ENCODE measurements at regions not wholly inside any gene's neighbourhood (a gene's known extent, or its start where the extent isn't known, plus 50 kb on each side); places are given as distances from the start of the nearest gene placed in this dataset.

DNA sequence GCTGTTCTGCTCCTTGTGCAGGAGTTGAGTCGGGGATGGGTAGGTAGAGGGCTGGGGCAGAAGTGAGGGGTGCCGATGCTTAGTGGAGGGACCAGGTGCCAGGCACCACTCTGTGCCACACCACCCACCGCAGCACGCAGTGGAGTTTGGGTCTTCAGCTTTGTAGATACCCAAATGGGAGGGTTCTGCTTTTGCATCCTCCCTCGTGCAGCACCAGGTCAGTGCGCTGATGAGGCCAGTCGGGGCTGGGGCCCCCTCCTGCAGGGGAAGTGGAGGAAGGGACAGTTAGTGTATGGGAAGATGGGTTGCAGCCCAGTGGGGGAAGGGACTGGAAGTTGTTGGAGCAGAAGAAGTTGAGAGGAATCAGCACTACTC is 244.0 kb downstream of the RHOU start:
- no peak for DNase-seq

DNA sequence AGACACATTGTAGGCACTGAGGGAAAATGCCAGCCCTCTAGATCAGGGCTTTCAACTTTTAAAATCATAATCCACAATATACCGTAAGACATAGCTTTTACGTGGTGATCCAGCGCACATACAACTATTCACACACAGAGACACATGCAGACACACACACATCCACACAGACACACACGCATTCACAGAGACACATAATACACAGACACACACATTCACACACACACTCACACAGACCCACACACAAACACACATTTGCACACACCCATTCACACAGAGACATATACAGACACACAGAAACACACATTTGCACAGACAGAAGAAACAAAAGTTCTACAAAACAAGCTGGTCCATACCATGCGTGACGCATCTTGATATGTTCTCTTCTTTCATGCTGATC is 244.5 kb downstream of the RHOU start:
- no peak for DNase-seq

DNA sequence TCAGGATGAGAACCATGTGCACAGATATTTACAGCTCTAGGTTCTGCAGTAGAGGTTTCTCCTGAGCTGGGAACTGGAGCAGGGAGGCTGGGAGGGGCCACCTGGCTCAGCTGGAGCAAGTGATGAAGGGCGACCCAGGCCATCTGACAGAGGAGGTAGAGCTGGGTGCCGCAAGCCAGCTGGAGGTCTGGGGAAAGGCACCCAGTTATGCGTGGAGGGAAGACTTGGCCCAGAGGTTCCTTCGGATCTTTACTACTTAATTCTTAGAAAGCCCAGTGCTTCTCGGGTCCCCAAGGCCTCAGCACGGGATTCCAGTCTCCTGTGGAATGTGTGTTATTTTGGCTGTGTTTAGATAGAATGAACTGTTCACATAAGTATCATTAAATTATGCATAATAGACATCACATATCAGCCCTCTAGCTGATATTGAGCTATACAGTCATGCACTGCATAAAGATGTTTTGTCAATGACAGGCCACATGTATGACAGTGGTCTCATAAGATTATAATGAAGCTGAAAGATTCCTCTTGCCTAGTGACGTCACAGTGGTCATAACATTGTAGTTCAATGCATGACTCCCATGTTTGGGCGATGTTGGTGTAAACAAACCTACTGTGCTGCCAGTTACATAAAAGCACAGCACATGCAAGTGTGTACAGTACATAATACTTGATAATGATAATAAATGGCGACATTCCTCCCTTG is 245.1 kb downstream of the RHOU start:
- DNase-seq = no peak

DNA sequence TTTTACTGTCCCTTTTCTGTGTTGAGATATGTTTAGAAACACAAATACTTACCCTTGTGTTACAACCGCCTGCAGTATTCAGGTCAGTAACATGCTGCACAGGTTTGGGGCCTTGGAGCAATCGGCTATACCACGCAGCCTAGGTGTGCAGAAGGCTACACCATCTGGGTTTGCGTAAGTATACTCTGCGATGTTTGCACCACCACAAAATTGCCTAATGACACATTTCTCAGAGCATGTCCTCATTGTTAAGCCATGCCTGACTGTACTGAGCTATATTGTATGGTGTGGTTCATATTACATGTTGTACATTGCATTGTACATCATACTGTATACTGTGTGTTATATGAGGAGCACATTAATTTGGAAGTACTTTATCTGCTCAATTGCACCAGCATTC is 247.4 kb downstream of the RHOU start:
- no peak for DNase-seq

DNA sequence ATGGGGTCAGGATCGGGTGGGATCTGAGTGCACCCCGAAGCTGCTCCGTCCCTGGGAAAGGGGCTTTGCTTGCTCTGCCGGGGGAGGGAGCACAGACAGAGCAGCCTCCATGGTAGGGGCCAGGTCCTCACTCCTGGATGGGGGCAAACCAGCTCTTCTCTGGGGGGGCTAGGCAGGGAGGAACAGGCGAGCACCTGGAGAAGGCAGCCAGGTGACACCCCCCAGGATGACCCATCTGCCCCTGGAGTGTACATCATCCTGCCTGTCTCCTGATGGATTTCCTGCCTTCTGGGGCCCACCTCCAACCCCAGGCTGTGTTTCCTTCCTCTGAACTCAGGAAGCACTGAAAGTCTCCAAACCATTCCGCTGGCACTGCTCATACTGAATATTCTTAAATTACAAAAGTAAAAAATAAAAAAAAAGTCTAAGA is 248.0 kb downstream of the RHOU start:
- DNase-seq = no peak

DNA sequence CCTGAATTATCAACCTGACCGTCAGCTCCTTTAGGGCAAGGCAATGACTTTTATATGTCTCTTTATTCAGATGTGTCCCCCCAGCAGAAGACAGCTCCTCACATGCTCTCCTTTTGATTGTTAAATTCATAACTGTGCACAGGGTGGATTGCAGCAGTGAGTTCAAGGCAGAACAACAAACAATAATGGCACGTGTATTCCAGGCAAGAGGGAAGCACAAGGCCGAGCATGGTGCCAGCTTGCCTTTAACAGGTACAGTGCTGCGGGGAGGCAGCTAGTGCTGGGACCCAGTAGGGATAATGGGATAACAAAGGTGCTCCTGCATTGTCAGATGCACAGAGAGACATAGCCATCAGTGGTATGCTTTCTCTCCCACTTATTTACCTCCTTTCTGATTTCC is 248.4 kb downstream of the RHOU start:
- no peak for DNase-seq

DNA sequence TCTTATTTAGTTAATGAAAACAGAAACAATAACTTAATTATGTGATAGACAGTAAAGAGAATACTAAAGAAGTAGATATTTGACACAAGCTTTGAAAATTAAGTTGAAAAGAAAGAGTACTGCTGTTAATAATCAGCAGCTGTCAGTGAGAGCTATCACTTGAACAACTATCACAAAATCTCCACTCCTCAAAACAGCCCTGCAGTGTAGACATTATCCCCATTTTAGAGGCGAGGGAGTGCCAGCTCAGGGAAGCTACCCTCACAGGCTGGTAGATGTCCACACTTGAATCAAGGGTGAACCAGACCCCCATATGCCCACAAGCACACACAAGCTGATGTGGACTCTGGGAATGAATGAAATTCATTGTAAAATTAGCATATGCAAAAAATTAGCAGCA is 248.8 kb downstream of the RHOU start:
- no peak for DNase-seq

DNA sequence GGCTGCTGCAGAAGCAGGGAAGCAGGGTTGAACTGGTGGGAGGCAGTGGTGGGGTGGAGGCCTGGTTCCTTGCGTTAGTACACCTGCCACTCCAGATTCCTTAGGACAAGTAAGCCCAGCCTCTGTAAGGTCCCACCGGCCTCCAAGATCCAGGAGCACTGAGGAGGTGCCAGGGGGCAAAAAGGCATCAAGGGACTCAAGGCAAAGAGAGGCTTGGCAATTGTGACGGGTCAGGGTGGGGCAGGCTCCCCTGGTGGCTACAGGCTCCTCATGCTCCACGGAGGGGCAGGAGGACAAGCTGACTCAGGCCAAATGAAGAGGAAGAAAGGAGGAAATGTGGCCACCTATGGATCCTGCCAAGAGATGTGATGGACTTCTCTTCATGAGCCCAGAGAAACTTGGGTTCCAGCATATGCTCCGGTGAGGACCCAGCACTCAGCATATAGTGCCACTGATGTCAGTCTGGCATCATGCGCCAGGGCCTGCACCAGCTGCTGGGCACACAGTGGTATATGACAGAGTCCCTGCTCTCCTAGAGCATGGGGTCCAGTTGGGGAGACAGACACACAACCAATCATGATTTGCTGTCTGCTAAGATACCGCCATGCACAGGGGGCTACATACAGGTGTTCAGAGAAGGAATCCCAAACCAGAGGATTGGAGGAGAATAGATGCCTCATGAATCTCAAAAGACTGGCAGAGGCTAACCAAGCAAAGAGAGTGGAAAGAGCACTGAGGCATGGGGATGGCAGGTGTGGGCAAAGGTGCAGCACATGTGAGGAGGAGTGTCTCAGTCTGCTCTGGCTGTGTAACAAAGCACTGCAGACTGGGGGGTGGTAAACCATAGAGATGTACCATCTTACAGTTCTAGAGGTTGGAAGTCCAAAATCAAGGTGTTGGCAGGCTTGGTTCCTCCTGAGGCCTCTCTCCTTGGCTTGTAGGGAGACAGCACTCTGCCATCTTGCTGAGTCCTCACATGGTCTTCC is 249.7 kb downstream of the RHOU start:
- DNase-seq = no peak

DNA sequence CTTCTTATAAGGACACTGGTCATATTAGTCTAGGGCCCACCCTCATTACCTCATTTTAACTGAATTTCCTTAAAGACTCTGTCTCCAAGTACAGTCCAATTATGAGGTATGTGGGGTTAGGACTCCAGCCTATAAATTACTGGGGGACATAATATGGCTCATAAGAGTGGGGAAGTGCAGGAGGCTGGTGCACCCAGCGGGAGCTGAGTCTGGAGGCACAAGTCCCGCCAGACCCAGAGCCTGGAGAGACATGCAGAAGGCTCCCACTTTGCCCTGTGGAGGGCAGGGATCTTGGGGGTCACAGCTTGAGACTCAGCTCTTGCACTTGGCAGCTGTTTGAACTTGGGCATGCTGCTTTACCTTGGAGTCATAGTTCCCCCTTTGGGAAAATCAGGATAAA is 250.4 kb downstream of the RHOU start:
- no peak for DNase-seq

DNA sequence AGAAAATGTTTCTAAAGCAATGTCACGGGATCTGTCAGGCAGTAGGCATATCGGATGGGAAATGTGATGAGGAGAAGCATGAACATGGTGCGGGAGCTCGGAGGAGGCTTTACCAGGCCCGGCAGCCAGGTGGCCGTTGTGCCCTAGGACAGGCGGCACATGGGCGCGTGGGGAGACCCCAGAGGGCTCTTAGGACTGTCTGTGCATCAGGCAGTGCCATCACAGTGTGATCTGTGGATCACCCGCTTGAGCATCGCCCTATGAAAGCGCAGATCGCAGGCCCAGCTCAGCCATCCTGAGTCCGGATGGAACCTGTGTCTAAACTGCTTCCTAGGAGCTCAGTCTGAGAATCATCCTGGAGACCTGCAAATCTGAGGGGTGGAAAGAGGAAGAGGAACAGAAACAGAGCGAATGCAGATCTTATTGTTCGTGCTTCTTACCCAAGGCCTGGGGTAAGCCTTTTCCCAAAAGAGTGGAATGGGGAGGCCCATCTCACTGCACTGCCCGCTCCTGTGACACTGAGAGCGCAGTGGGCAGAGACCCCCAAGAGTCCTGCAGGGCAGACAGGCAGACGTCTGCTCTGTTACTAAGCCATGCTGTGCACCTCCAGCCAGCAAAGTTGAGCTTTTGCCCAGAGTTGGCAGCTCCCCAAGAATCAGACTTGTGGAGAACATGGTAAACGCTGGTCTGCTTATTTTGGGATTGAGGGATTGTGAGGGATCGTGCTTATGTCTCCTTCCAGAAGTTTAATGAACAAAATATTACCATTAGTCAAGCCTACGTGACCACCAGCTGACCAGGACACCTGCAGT is 251.0 kb downstream of the RHOU start:
- no peak for DNase-seq

DNA sequence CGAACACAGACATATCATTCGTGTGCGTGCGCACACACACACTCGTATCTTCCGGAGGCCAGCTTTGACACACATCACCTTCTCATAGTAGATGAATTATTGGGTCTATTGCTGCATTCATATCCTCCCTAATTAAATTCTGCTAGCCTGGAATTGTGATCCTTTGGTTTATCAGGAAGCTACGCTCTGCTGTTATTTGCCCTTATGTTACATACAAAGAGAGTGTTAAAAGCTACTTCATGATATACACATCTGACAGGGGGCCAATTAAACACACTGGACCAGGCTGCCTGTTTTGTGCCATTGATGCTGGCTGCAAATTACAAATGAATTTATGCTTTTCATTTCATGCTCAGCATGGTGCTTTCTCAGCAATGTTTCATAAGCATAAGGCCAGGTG is 252.0 kb downstream of the RHOU start:
- DNase-seq = no peak

DNA sequence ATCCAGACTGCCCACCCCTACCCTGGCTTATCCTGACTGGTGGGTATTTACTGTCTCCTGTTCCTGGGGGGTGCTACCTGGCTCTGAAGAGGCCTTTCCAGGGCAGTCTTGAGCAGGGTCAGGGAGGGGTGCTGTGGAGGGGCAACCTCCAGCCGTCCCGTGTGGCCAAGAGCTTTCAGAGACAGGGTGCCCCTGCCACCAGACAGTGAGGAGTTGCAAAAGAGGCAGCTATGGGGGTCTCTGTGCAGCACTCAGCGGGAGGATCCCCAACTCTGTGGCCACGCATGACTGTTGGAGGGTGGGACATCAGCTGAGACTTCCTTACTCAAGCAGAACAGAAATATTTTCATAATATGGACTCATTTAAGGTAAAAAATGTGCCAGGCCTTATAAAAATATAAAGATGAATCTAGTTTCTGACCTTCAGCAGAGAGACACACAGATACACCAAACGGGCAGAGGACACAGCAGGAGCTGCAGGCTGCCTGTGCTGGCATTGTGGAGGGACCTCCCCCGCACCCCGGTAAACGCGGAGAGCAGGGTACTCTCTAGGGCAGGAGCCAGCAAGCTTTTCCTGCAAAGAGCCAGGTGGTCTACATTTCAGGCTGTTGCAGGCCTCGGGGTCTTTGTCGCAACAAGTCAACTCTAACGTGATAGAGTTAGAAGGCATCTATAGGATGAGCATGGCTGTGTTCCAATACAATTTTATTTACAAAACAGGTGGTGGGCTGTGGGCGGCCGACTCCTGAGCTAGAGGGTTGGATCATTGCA is 252.6 kb downstream of the RHOU start:
- no peak for DNase-seq

DNA sequence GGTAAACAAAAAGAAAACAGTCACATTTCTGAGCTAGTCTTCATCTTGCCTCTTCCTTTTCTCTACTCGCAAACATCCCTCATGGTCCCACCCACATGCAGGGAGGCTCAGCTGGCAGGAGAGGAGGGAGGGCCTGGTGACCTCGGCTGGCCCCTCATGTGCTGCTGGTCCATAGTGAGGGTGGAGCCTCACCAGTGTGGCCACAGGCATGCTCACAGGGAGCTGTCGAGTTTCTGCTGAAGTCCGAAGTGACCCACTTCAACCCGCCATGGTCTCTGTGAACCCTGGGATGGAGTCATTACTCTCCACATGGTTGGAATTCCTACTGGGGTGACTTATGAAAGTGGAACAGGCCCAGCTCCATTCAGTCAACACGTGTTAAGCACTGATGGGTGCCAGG is 253.4 kb downstream of the RHOU start:
- DNase-seq = no peak

DNA sequence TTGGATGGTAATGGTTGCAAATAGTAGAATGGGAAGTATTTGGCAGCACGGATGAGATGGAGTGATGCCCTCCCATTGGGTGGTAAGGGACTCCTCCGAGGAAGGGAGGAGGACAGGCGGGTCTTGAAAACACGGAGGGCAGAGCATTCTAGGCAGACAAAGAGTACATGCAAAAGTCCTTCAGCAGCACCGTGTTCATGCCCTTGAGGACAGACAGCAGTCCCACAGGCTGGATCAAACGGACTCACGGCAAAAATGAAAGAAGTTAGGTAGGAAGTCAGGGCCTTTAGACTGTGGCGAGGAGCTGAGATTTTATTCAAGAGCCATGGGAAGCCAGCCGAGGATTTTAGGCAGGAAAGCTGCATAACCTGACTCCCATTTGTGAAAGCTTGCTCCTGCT is 253.9 kb downstream of the RHOU start:
- no peak for DNase-seq

DNA sequence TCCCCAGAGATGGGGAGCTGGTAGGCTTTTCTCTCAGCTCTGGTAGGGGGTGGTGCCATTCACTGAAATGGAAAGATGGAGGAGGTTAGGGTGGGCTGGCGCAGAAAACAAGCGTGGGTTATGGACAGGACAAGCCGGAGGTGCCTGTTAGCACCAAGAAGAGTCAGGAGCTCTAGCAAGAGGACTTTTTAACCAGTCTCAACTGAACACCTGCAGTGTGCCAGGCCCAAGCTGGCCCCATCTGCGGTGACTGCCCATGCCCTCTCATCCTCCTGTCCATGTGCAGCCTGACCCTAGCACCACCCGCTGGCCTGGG is 254.4 kb downstream of the RHOU start:
- no peak for DNase-seq

DNA sequence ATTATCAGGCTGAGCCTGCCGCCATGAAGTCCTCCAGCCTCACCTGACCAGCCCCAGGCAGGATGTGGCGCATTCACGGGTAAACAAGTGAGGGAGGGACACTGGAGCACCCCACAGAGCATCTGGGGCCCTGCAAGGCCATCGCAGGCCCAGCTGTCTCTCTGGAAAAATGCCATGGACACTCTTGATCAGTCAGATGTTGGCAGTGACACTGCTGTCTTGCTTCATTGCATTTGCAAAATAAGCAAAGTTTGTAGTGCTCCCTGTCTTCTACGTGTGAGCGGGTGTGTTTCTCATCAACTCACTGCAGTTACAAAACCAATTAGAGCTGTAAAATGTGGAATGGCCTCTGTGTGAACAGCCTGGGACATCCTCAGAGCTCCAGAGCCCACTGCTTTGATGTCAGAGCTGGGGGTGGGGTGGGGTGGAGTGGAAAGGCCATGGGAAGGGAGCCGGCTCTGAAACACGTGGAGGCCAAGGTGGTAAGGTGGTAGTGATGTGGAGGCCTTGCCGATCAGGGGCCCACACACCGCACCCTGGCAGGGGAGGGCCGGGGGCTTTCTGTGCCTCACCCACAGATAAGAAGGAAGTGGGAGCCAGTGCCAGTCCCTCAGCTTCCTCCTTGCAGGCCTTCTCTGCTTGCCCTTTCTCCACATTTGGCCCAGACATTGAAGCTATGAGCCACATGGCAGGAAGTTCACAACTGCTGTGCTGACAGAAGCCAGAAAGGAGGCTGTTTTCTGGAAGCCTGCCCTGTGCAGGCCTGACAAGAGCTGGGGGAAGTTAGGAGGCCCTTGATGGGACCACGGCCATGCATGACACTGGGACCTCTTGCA is 254.9 kb downstream of the RHOU start:
- no peak for DNase-seq

DNA sequence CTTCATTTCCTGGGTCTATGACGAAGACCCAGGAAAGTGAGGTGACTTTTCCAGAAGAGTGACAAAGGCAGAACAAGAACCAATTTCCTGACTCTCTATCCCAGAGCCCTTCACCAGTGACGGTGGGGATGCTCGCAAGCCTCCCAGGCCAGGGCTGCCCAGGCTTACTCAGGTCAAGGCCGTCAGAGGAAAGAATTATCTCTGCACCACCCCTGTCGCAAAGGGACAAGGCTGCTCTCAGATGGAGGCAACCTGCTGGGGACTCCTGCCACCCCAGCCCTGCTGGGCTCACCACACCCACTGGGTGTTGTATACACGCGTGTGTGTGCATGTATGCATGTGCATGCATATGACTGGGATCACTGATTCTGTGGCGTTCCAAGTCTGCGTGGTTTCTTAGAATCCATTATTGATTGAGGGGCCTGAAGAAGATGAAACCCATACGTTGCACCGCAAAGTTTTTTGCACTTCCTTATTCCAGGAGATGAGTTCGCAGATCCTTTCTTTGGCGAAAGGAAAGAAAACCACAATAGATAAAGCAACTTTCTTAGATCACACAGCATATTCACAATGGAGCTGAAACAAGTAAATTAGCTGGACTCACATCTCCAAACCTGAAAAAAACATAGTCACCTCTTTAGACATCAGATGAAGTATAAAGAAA is 255.8 kb downstream of the RHOU start:
- no peak for DNase-seq

DNA sequence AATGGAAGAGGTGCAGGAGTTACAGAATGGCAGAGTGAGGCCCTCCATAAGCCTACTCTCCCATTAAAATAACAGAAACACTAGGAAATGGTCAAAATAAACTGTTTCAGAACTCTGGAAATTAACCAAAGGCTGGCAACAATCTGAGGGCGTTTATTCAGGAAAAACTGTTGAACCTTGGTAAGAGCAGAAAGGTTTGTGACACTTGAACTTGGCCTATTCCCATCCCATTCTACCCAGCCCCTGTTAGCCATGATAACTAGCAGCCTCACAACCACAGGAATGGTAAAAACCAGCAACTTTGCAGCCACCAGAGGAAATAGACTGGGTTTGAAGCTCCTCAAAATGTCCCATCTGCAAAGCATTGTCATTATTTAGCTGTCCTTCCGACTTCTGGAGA is 256.8 kb downstream of the RHOU start:
- DNase-seq = no peak

DNA sequence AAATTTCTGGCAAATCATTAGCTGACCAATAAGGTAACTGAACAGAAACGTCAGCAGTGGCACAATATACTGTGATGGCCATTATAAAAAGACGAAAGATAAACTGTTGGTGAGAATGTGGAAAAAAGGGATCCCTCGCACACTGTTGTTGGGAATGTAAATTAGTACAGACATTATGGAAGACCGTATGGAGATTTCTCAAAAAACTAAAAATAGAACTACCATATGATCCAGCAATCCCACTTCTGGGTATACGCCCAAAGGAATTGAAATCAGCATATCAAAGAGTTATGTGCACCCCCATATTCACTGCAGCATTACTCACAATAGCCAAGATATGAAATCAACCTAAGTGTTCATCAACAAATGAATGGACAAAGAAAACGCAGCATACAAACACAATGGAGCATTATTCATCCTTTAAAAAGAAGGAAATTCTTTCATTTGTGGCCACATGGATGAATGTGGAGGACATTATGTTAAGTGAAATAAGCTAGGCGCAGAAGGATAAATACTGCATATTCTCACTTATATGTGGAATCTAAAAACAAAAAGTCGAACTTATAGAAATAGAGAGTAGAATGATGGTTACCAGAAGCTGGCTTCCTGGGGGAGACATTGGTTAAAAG is 257.7 kb downstream of the RHOU start:
- DNase-seq = no peak

DNA sequence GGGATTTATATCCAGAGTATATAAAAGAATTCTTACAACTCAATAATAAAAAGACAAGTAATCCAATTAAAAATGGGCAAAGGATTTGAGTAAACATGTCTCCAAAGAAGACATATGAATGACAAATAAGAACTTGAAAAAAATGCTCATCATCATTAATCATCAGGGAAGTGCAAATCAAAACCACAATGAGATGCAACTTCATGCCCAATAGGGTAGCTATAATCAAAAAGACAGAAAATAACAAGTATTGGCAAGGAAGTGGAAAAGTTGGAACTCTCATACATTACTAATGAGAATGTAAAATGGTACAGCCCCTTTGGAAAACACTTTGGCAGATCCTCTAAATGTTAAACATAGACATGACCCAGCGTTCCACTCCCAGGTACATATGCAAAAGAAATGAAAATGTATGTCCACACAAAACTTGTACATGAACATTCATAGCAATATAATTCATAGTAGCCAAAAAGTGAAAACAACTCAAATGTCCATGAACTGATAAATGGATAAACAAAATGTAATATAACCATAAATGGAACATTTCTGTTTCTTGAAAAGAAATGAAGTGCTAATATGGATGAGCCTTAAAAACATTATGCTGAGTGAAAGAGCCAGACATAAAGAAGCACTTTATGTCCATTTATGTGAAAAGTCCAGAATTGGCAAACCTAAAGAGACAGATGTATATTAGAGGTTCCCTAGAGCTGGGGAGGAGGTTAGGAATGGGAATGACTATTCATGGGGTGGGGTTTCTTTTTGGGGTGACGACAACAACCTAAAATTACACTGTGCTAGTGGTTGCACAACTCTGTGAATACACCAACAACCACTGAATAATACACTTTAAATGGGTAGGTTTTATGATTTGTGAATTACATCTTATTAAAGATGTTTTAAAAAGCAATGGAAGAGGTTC is 259.7 kb downstream of the RHOU start:
- no peak for DNase-seq
